Body of pancreas (tissue), 4 donors: ENCODE measurements at regions not wholly inside any gene's neighbourhood (a gene's known extent, or its start where the extent isn't known, plus 50 kb on each side); places are given as distances from the start of the nearest gene placed in this dataset.

Experiments used
- CTCF ChIP-seq, 7 experiments: fragments of 450-650 bp in 4 of 7; fragments of 200-600 bp in 3 of 7; sonication (generic) in 3 of 7; IDR thresholded peaks; one replicate each; pipeline ENCODE4 v1.5.1; 2016 to 2019; ENCODE audit warnings: antibody characterized with exemption in 7 of 7
- POLR2A ChIP-seq, 3 donors: fragments of 450-650 bp; IDR thresholded peaks; one replicate each; pipeline ENCODE4 v1.6.1; 2016; ENCODE audit warnings: antibody characterized with exemption in 3 of 3, mild to moderate bottlenecking in 2 of 3

GRCh38 chr5:127231118-127231517 is 59.5 kb upstream of the MEGF10 start:
- TF ChIP-seq CTCF (IDR thresholded peaks at IDR 0.05) (no peak), POLR2A (IDR thresholded peaks at IDR 0.05) (no peak)
